ENCODE measurements at regions not wholly inside any gene's neighbourhood (a gene's known extent, or its start where the extent isn't known, plus 50 kb on each side); places are given as distances from the start of the nearest gene placed in this dataset.
"Not testable (repeated sequence)": the region's sequence is repeated elsewhere in the genome, so short reads cannot be mapped to it uniquely, and the experiment has no call there.

DNA sequence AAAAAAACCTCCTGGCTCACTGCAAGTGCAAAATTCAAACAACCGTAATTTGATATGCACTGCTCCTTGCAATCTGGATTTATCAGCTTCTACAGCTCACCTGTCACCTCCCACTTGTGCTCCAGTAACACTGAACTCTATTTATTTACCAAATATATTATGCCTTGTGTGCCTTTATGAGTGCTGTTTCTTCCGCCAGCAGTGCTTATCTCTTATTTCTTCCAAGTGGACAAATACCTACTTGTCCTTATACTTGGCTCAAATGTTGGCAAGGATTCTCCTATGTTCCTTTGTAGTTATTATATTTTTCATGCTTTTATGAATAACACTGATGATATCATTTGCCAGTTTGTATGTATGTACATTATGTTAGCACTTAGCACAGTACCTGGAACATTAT, 145.7 kb upstream of the ARRDC3 start:
- DNase-seq: no peak

DNA sequence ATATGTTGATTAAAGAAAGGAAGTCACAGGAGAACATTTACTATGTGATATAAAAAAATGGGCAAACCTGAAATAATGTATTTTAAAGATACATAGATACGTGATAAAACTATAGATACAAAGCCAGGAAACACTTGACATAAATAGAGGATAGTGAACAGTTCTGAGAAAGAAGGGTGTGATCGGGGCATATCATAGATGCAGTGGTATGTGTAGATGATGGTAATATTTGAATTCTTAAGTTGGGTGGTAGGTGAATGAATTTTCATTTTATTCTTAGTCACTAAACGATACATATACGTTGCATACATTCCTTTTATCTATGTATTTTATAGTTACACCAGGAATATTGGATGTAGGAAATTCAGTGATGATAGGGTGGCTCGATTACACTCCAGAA, 138.7 kb upstream of the ARRDC3 start:
- no peak for DNase-seq

DNA sequence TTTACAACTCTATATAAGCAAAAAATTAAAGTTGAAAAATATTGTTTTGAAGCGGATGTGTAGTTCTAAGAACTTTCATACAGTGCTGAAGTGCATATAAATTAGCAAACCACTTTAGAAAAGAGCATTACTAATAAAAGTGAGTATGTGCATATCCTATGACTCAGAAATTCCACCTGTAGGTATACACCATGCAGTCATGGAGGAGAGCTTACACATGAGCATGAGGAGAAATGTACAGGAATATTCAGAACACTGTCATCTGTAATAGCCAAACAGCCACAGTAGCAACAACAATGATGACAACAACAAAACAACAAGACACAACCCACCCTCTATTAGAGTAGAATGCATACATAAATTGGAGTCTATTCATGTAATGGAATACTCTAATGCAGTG, 138.2 kb upstream of the ARRDC3 start:
- DNase-seq: no peak

DNA sequence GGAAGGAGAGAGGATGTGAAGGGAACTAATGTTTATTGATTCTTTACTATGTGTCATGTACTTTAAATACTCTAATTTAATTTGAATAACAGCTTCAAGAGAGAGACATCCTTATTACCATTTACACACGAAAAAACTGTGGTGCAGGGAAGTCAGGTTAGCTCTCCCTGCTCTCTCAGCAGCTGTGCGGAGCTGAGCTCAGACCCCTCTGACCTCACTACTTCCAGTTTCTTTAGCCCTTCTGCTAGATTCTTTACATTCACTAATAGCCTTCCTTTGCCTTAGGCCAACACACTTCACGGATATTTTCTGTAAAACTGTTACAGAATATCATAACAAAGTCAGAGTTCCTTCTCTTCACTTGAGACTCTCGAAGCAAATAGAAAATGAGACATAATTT, 131.3 kb upstream of the ARRDC3 start:
- no peak for DNase-seq

DNA sequence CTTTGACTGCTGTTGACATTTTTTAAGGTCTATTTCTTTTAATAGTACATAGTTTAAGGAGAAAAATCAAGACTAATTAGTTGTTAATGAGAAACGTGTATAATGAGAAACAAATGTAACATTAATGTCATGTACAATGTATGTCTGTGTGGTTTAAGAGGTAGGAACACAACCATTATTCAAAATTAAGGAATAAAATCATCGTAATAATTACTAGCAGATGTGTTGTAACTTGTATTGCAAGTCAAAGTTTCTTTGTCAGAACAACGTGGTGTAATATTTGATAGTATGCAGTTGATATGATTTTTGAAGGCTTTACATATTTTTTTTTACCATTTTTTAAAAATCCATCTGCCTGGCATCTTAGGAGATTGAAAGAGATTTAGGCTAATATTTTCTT, 120.2 kb upstream of the ARRDC3 start:
- no peak for DNase-seq

DNA sequence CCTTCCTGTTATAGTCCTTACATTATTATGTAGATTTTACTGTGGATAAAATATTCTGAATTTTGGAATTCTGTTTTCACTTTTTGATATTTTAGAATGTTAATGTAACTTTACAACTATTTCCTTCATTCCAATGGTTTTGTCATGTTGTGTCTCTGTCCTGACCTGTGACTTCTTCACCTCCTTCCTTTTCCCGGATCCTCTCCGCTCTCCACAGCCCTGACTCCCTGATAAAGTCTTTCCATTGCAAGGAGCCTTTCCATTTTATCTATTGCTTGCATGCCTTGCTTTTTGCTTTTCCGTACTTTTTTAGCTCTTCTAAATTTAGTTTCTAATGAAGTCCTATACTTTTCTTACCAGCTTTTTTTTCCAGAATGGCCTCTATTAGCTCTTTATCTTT, 117.6 kb upstream of the ARRDC3 start:
- no peak for DNase-seq

DNA sequence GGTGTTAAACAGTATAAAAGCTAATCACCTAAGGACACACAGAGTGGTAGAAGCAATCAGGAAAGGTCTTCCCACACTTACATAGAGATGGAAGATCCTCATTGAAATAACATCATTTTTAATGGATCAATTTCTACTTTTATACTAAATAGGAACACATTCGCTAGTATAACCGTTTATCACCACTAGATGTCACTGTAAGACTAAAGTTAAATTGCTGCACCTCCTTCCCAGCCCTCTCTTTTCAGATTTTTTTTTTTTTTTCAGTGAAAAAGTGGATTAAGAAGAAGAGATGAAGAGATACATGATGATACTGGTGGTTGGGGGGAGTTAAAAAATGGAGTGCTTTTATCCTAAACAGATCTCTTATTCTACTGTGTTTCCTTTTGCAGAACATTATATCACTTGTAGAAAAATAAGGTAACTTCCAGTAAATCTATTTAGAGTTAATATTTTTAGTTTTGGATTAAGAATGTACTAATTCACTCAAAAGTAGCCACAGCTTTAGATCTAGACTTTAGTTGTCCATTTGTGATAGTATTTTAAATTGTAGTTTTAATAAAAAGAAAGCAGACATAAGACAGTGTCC, 116.9 kb upstream of the ARRDC3 start:
- peak in 1 of 51 donors; percentile 28 for DNase-seq

DNA sequence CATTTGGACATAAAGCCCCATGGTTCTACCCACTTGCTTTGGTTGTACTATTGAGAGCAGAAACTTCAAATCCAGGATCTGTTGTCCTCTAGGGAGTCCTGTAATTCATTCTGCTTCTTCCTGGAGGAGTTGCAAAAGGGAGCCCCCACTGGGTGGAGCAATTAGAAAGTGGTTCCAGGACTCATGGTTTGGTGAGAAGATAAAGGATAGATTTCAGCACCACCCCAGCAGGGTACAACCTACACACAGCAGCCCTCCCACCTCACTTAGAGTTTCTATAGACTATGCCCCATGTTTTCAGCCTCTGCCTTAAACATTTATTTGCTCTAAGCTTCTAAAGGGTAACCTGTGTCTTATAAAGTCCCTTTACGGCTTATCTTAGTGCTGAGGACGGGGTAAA, 112.6 kb upstream of the ARRDC3 start:
- DNase-seq: no peak

DNA sequence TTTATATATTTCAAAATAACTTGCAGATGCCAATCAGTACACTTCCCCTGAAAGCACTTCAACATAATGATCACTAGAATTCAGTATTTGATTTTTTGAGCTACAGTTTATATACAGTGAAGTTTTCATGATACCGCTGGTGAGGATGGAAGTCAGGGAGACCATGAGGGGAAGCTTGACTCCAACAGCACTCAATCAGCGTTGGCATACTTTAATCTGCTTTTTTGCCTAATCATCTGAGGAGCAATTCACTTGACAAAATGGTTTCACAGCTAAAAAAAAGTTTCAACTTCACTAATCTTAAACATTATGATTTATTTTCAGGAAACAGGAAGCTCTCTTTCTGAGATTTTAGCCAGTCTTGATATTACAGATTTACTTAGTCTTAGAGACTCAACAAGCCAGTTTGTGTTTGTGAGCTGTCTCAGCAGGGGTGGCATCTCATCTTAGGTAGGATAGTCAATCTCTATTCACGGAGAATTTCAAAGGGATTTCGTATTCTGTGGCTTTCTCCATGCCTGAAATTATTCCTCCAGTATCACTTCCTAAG, 111.4 kb upstream of the ARRDC3 start:
- DNase-seq: no peak

DNA sequence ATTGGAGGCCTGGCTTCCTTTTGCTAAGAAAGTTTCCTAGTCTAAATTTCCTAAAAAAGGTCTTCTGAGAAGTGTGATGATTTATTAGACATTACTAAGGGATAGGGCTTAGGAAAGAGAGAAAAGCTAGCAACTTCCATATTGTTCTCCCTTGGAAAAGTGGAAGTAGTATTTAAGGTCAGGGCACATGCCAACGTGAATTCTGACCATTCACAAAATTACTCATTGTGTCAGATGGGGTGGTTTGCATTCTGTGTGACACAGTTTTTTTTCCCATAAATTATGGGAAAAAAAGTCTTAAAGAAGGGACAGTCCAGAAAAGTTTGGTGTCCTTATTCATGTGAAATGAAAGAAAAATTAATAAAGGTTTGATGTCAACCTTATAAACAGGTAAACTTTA, 110.0 kb upstream of the ARRDC3 start:
- DNase-seq: no peak

DNA sequence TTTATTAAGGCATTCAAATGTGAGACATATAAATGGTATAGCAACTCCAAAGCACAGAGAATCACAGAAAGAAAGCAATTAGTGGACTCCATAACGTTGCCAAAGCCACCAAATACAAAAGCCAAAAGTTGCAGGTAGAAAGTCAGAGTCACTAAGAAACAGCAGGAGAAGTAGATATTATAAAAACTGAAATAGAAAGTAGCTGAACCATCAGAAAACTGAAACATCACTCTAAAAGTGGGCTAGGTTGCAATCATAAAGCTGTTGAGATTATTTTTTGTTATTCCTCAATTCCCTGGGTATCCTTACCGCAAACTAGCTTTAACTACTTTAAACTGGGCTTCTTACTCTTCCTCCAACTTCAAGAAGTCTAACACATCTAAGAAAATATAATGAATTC, 108.1 kb upstream of the ARRDC3 start:
- no peak for DNase-seq

DNA sequence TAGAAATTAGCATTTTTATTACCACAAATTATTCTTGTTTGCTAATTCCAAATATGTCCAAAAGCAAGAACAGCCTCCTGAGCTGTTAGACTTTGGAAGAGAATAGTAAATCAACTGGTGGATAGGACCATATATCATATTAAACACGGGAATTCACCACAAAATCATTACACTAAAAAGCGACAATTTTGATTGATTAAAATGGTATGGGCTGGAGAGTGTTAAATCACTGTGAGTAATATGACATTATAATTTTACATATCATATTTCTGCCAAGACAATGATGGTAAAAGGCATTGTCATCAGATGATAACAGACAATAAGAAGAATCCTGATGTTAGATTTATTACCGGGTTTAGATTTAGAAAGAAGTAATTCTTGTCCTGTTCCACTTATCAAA, 107.2 kb upstream of the ARRDC3 start:
- no peak for DNase-seq

DNA sequence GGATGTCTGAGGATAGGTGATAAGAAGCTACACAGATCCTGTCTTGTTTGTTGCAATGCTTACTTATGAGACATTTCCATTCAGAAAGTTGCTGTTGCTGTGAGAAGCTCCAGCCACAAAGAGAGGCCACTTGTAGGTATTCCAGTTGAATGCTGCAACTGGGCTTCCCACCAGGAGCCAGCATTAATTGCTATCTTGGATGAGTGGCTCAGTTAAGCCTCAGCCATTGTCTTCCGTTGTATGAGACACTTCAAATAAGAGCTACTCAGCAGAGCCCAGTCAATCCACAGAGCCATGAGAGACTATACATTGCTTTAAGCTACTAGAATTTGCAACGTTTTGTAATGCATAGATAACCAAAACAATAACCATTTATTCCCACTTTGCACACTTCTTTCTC, 104.3 kb upstream of the ARRDC3 start:
- no peak for DNase-seq

DNA sequence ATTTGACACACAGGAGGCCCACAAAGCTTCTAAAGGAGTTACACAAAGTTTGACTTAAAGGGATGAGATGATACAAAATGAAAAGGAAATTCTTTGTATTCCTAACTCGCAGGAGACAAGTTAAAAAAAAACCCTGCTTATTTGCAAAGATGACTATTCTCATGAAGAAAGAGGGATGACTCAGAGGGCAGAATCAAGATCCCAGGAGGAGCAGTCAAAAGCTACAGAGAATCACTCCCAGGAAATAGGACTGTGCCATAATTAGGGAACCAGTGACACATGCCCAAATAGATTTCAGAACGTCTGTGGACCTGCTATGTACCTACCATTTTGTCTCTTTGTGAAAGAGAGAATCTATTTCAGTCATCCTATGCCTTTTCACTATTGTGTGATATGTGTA, 103.5 kb upstream of the ARRDC3 start:
- DNase-seq: no peak

DNA sequence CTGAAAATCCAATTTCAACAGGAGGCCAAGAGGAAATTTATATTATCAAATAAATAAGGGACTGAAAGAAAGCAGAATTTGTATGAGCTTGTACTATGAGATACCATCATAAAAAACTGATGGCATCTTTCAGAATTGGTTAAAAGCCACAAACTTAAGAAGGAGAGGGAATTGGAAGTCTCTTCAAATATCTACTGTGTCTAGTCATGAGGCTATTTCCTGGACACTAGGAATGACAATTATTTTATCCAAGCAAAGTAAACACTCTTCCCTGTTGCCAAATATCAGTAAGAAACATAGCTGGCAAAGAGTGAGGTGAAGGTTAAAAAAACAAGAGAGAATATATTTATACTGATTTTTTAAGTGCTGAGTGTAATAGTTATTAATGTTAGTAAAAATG, 101.5 kb upstream of the ARRDC3 start:
- no peak for DNase-seq

DNA sequence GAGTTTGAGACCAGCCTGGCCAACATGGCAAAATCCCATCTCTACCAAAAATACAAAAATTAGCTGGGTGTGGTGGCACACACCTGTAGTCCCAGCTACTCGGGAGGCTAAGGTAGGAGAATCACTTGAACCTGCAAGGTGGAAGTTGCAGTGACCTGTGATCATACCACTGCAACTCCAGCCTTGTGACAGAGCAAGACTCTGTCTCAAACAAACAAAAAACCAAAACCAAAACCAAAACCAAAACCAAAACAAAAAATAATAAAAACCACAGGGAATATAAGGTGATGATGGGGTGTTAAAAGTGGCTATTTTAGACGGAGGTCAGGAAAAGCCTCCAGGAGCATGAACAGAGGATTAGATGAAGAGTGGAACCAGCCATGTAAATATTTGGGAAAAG, 96.3 kb upstream of the ARRDC3 start:
- not testable (repeated sequence) for DNase-seq

DNA sequence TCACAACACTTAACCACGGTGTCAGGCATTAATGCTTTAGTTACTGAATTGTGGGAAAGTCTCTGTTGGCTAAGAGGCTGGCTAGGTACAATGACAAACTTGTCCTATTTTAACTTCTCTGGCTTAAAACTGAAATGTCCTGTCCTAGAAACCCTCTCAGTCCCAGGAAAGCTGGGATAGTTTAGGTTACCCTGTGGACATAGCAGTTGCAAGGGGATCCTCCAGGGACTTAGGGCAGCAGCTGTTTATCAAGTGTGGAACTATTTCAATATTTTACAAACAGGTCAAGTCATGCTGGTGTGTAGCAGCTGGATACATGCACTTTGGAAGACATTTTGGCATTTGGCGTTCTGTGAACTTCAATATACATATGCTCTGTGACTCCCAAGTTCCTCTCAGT, 95.0 kb upstream of the ARRDC3 start:
- DNase-seq: no peak

DNA sequence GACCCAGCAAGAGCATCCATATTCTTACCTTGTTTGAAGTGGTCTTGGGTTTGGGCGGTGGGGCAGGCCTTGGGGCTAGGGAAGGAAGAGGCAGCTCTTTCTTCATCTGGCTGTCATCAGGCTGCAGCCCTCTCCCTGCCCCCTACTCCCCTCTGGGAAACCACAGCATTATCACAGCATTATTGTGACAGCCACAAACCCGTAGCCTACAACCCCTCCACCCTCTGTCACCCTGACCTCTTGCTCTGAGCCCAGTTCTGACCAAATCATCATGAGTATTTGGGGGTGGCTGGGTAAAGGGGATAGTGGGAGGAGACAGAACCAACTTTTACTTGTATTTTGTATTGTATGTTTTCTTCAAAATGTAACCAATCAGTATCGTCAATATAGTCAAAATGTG, 94.3 kb upstream of the ARRDC3 start:
- DNase-seq: no peak

DNA sequence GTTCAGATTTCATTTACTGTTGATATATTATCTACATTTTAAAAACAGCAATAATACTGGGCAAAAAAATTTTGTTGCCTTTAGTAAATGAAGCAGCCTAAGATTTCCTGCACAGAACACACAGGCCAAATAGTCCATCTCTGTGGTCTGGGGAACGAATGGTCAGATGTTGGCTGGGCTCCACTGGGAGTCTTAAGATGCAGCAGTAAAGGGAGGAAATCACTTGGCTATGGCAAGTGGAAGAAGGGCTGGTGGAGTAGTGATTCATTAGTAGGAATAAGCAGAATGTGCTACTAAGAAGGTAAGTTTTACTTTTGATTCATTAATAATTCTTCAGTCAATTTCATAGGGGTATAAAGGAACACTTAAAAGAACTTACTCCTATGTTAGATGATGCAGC, 91.1 kb upstream of the ARRDC3 start:
- DNase-seq: no peak

DNA sequence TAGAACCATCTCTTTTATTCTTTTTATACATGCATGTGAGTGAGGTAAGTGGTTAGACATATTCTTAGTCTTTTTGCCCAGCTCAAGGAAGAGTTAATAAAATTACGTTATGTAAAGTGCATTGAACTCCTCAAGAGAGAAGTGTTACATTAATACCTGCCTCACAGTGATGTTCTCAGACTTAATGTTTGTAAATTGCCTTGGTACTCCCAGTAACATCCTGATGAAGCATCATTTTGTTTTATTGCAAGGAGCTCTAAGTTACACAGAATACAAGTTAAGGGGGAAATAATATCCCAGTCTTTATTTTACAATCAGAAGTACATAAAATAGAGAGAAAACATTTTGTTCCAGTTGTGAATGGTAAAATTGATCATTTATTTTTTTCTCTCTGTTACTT, 89.5 kb upstream of the ARRDC3 start:
- DNase-seq: no peak

DNA sequence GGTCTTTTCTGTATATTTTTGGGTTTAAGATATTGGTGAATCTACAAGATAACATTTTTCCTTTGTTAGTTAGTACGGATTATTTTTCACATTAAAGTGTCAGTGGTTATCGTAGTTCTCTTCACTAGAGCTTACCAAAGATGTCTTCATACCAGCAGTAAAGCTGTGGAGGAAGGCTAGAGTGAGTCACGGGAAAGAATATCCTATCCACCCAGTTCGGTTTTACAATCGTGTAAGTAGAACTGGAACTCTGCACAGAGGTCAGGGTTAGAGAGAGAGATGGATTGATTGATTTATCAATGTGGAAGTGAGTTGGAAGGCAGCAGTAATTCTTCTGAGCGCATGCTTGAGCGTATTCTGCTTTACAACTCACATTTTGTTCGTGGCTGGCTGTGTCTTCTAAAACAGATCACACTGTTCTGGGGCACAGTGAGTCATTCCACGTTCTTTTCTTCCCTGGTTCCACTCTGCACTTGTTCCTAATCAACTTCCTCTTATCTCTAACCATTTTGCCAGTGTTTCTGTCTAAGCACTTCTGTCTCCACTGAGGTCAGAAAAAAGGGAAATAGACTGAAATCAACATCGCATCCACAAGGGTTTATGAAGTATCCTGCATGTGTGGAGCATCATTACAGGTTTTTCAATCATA, 86.5 kb upstream of the ARRDC3 start:
- DNase-seq: peak in 2 of 51 donors; percentile 1 to 45

DNA sequence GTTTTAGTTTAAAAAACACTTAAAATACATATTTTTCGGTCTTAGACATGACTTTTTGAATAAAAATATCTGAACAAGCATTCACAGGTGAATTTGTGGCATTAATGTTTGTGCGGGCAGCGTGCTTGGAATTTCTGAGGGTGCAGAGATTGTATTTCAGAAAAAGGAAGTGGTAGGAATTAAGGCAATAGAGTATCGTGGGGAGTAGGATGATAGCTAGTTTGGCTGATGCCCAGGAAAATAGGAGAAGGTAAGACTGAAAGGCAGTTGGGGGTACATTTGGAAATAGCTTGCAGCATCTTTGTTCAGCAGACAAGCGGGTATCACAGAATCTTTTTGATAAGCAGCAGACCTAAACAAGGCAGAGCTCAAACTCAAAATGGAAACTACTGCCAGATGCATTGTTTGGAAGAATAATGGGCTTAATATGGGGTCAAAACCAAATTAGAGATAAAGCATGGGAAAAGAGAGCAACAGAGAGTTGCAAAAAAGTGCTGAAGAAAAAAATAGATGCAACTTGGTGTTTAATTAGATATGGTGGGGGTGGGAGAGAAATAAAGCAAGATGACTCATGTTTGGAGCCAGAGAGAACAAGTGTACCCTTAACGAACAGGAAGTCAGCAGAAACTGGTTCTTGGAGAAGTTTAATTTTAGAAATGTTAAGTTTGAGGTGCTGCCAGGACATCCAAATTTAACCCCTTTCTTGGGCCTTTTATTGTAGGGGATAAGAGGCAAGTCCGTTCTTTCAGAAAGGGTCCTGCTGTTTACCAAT, 85.7 kb upstream of the ARRDC3 start:
- DNase-seq: peak in 1 of 51 donors; percentile 34
